Central memory CD8-positive, alpha-beta T cell (primary cell): ENCODE measurements at regions not wholly inside any gene's neighbourhood (a gene's known extent, or its start where the extent isn't known, plus 50 kb on each side); places are given as distances from the start of the nearest gene placed in this dataset.

Source experiments
- ATAC-seq: fragments of 150-1000 bp; cut with Tn5 transposase; replicated peaks from 2 replicates; pipeline ENCODE4 v1.10.0; 2022; ENCODE audit warnings: mild to moderate bottlenecking, moderate FRiP score, moderate number of reproducible peaks; ENCODE audit not compliant: poor library complexity, severe bottlenecking; ENCODE audit errors: extremely low read depth
- DNase-seq, 2 donors: peaks; one replicate each; pipeline ENCODE4 v3.0.0; 2021; ENCODE audit warnings: low spot score in 2 of 2
- H3K27ac Mint-ChIP-seq: one replicate; pipeline ENCODE4 v1.8.0; 2022; ENCODE audit warnings: low read depth, mild to moderate bottlenecking, moderate library complexity, mixed read lengths
- H3K27me3 Mint-ChIP-seq: one replicate; pipeline ENCODE4 v1.8.0; 2022; ENCODE audit warnings: mixed read lengths
- H3K36me3 Mint-ChIP-seq: one replicate; pipeline ENCODE4 v1.8.0; 2022; ENCODE audit warnings: mild to moderate bottlenecking, moderate library complexity, mixed read lengths; ENCODE audit not compliant: insufficient read depth
- H3K4me1 Mint-ChIP-seq: one replicate; pipeline ENCODE4 v1.8.0; 2022; ENCODE audit warnings: mixed read lengths
- H3K4me3 Mint-ChIP-seq: one replicate; pipeline ENCODE4 v1.8.0; 2022; ENCODE audit warnings: mild to moderate bottlenecking, moderate library complexity, mixed read lengths
- H3K9me3 Mint-ChIP-seq: one replicate; pipeline ENCODE4 v1.8.0; 2022; ENCODE audit warnings: mixed read lengths

- H3K4me3 Mint-ChIP-seq = no peak overlapping the region
- H3K4me1 Mint-ChIP-seq = no peaks in the 10 kb centered on the region
Measured at GRCh38 chrX:4876268-4876667, 1162.8 kb upstream of the PRKX start.

GRCh38 chrX:4851534-4851933 is 1138.1 kb upstream of the PRKX start:
- DNase-seq (no peak), ATAC-seq (no peak)
- no peak overlapping the region for H3K27ac Mint-ChIP-seq
- no peaks in the 10 kb centered on the region for H3K4me1 Mint-ChIP-seq
- no peaks in the 10 kb centered on the region for H3K36me3 Mint-ChIP-seq
- H3K9me3 Mint-ChIP-seq = no peaks in the 10 kb centered on the region
- no peaks in the 10 kb centered on the region for H3K27me3 Mint-ChIP-seq
- H3K4me3 Mint-ChIP-seq = no peak overlapping the region

More at GRCh38 chrX:4876268-4876667, 1162.8 kb upstream of the PRKX start:
- Mint-ChIP-seq H3K36me3 (no peaks in the 10 kb centered on the region), H3K27me3 (no peaks in the 10 kb centered on the region), H3K9me3 (peaks cover 8% of the 10 kb centered on the region), H3K27ac (no peak overlapping the region)
- DNase-seq = no peak
- ATAC-seq = no peak

- no peaks in the 10 kb centered on the region for H3K27me3 Mint-ChIP-seq
- ATAC-seq (no peak), DNase-seq (no peak)
- no peaks in the 10 kb centered on the region for H3K4me1 Mint-ChIP-seq
- no peak overlapping the region for H3K27ac Mint-ChIP-seq
- no peaks in the 10 kb centered on the region for H3K36me3 Mint-ChIP-seq
- no peak overlapping the region for H3K4me3 Mint-ChIP-seq
- H3K9me3 Mint-ChIP-seq = no peaks in the 10 kb centered on the region
Measured at GRCh38 chrX:4850312-4850711, 1136.9 kb upstream of the PRKX start.

DNA sequence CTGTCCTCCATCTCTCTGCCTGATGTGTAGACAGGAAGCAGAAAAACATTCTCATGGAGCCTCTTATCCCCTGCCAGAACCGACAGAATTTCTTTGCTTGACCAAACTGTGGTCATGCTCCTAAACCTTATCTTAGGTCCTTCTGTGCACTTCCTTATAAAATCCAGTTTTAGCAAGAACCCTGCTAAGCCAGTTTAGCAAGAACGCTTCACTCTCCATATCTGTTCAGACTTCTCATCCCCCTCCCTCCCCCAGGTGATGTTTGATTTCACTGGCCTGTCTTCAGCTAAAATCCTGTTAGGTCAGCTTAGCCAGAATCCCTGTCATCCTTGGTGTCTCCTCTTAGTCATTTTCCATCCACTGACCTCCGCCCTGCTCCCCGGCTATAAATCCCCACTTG is 1130.9 kb upstream of the PRKX start:
- ATAC-seq (no peak), DNase-seq (no peak)
- H3K4me3 Mint-ChIP-seq = no peak overlapping the region
- no peaks in the 10 kb centered on the region for H3K4me1 Mint-ChIP-seq
- H3K9me3 Mint-ChIP-seq = peaks cover 6% of the 10 kb centered on the region
- H3K27ac Mint-ChIP-seq = no peak overlapping the region
- no peaks in the 10 kb centered on the region for H3K36me3 Mint-ChIP-seq
- H3K27me3 Mint-ChIP-seq = no peaks in the 10 kb centered on the region

DNA sequence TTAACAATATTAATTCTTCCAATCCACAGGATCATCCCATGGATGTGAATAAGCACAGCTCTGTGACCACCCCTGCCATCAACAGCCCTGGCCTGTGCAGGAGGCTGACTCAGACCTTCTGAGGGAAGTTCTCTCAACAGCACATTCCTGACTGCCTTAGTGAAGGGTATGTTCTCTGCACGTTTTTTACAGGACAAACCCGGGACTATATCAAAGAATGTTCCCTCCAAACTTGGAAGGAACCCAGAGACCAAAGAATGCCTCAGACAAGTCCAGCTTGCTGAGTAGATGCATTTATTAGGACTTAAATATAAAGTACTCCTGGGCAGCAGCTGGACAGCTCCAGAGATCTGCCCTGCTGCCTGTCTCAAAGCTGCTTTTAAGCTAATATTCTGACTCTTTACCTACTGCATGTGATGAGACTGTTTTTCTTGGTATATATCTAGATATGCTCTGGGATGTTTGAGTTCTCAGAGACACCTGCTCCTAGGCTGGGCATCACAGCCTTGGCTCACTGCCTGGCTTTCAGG is 1127.8 kb upstream of the PRKX start:
- Mint-ChIP-seq H3K36me3 (no peaks in the 10 kb centered on the region), H3K4me1 (no peaks in the 10 kb centered on the region), H3K9me3 (peaks cover 6% of the 10 kb centered on the region), H3K27ac (no peak overlapping the region), H3K4me3 (no peak overlapping the region), H3K27me3 (no peaks in the 10 kb centered on the region)
- ATAC-seq (no peak), DNase-seq (no peak)

DNA sequence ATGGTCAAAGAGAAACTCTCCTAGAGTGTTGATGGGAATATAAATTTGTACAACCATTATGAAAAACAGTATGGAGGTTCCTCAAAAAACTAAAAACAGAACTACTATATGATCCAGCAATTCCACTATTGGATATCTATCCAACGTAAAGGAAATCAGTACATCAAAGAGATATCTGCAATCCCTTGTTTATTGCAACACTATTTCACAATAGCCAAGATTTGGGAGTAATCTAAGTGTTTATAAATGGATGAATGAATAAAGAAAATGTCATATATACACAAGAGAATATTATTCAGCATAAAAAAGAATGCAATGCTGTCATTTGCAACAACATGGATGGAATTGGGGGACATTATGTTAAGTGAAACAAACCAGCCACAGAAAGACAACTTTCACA is 1118.1 kb upstream of the PRKX start:
- Mint-ChIP-seq H3K27ac (no peak overlapping the region), H3K4me3 (no peak overlapping the region), H3K27me3 (no peaks in the 10 kb centered on the region), H3K36me3 (no peaks in the 10 kb centered on the region), H3K9me3 (peaks cover 12% of the 10 kb centered on the region), H3K4me1 (no peaks in the 10 kb centered on the region)
- ATAC-seq (no peak), DNase-seq (no peak)

- peaks cover 16% of the 10 kb centered on the region for H3K9me3 Mint-ChIP-seq
- H3K27me3 Mint-ChIP-seq = no peaks in the 10 kb centered on the region
- DNase-seq = no peak
- H3K36me3 Mint-ChIP-seq = no peaks in the 10 kb centered on the region
- H3K27ac Mint-ChIP-seq = no peak overlapping the region
- H3K4me1 Mint-ChIP-seq = no peaks in the 10 kb centered on the region
- H3K4me3 Mint-ChIP-seq = no peak overlapping the region
- no peak for ATAC-seq
Measured at GRCh38 chrX:4830880-4831557, 1117.6 kb upstream of the PRKX start.

GRCh38 chrX:4825550-4825949 is 1112.1 kb upstream of the PRKX start:
- no peaks in the 10 kb centered on the region for H3K27me3 Mint-ChIP-seq
- no peaks in the 10 kb centered on the region for H3K4me1 Mint-ChIP-seq
- ATAC-seq (no peak), DNase-seq (no peak)
- H3K9me3 Mint-ChIP-seq = peaks cover 21% of the 10 kb centered on the region
- no peak overlapping the region for H3K4me3 Mint-ChIP-seq
- H3K36me3 Mint-ChIP-seq = no peaks in the 10 kb centered on the region
- no peak overlapping the region for H3K27ac Mint-ChIP-seq

- no peaks in the 10 kb centered on the region for H3K9me3 Mint-ChIP-seq
- H3K27ac Mint-ChIP-seq = no peak overlapping the region
- no peak for DNase-seq
- ATAC-seq = no peak
- H3K4me3 Mint-ChIP-seq = no peak overlapping the region
- H3K27me3 Mint-ChIP-seq = no peaks in the 10 kb centered on the region
- H3K4me1 Mint-ChIP-seq = no peaks in the 10 kb centered on the region
- no peaks in the 10 kb centered on the region for H3K36me3 Mint-ChIP-seq
Measured at GRCh38 chrX:4809571-4809970, 1096.1 kb upstream of the PRKX start.

GRCh38 chrX:4805502-4805901 is 1092.1 kb upstream of the PRKX start:
- no peak overlapping the region for H3K4me3 Mint-ChIP-seq
- no peak overlapping the region for H3K27ac Mint-ChIP-seq
- H3K36me3 Mint-ChIP-seq = no peaks in the 10 kb centered on the region
- H3K4me1 Mint-ChIP-seq = no peaks in the 10 kb centered on the region
- no peaks in the 10 kb centered on the region for H3K9me3 Mint-ChIP-seq
- ATAC-seq = no peak
- no peaks in the 10 kb centered on the region for H3K27me3 Mint-ChIP-seq
- DNase-seq = no peak

- Mint-ChIP-seq H3K4me1 (no peaks in the 10 kb centered on the region), H3K27me3 (no peaks in the 10 kb centered on the region), H3K4me3 (no peak overlapping the region), H3K36me3 (no peaks in the 10 kb centered on the region), H3K27ac (no peak overlapping the region), H3K9me3 (peaks cover 4% of the 10 kb centered on the region)
- no peak for ATAC-seq
- no peak for DNase-seq
Measured at GRCh38 chrX:4800756-4801155, 1087.3 kb upstream of the PRKX start.

GRCh38 chrX:4787971-4788370 is 1074.5 kb upstream of the PRKX start:
- ATAC-seq (no peak), DNase-seq (no peak)
- no peaks in the 10 kb centered on the region for H3K9me3 Mint-ChIP-seq
- no peak overlapping the region for H3K4me3 Mint-ChIP-seq
- no peaks in the 10 kb centered on the region for H3K36me3 Mint-ChIP-seq
- H3K27me3 Mint-ChIP-seq = no peaks in the 10 kb centered on the region
- no peak overlapping the region for H3K27ac Mint-ChIP-seq
- H3K4me1 Mint-ChIP-seq = no peaks in the 10 kb centered on the region

DNA sequence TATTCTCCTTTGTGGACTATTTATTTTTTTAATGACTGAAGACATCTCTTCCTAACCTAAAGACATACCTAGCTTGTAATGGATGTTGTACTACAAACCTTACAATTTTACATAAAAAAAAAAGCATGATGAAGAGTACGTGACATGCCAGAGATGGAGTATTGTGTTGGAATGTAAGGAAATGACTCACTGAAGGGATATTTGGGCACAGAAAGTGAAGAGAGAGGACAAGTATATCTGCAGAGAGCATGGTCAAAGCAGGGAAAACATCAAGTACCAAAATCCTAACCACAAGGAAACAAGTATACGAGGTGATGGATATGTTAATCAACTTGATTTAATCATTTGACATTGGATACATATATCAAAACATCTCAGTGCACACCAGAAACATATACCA is 1051.4 kb upstream of the PRKX start:
- ATAC-seq (no peak), DNase-seq (no peak)
- H3K4me3 Mint-ChIP-seq = no peak overlapping the region
- H3K4me1 Mint-ChIP-seq = no peaks in the 10 kb centered on the region
- H3K9me3 Mint-ChIP-seq = peaks cover 8% of the 10 kb centered on the region
- H3K27ac Mint-ChIP-seq = no peak overlapping the region
- H3K36me3 Mint-ChIP-seq = no peaks in the 10 kb centered on the region
- no peaks in the 10 kb centered on the region for H3K27me3 Mint-ChIP-seq
